HUES6 (cell line): ENCODE measurements at regions not wholly inside any gene's neighbourhood (a gene's known extent, or its start where the extent isn't known, plus 50 kb on each side); places are given as distances from the start of the nearest gene placed in this dataset.

ENCODE experiments used
- H3K27ac ChIP-seq: 2 replicates; pipeline ENCODE4 v1.7.0; 2013; ENCODE audit warnings: low read depth, mild to moderate bottlenecking, low read length, inconsistent platforms
- H3K27me3 ChIP-seq: 2 replicates; pipeline ENCODE4 v1.6.1; 2013; ENCODE audit warnings: low read length; ENCODE audit not compliant: control insufficient read depth, insufficient read depth
- H3K36me3 ChIP-seq: 2 replicates; pipeline ENCODE4 v1.6.1; 2013; ENCODE audit warnings: low read length; ENCODE audit not compliant: control insufficient read depth, insufficient read depth
- H3K4me1 ChIP-seq: 2 replicates; pipeline ENCODE4 v1.6.1; 2013; ENCODE audit warnings: low read length; ENCODE audit not compliant: control insufficient read depth, insufficient read depth
- H3K4me3 ChIP-seq: 2 replicates; pipeline ENCODE4 v1.5.1; 2013; ENCODE audit warnings: low read depth, low read length
- H3K9ac ChIP-seq: one replicate; pipeline ENCODE4 v1.6.1; 2013; ENCODE audit warnings: mild to moderate bottlenecking, low read length
- H3K9me3 ChIP-seq: 2 replicates; pipeline ENCODE4 v1.6.1; 2013; ENCODE audit warnings: low read depth, low read length; ENCODE audit not compliant: control insufficient read depth, insufficient read depth

DNA sequence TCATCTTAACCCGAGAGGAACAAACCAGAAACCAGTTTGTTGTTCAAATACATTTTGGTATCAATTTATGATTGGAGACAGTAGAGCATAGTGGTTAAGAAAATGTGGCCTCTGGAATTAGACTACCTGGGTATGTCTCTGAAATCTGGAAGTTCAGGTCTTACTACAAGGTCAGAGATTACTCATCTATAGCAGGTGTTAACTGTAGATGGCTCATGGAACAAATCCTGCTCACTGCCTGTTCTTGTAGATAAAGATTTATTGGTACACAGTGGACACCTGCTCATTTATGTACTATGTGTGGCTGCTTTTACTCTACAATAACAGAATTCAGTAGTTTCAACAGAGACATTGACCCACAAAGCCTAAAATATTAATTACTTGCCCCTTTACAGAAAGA, 413.3 kb downstream of the CNTN6 start:
- Histone ChIP-seq H3K27ac (no peak overlapping the region), H3K27me3 (no peaks in the 10 kb centered on the region), H3K4me1 (peaks cover 44% of the 10 kb centered on the region), H3K9me3 (no peaks in the 10 kb centered on the region), H3K36me3 (no peaks in the 10 kb centered on the region), H3K4me3 (peak overlapping the region; percentile 27), H3K9ac (no peak overlapping the region)

DNA sequence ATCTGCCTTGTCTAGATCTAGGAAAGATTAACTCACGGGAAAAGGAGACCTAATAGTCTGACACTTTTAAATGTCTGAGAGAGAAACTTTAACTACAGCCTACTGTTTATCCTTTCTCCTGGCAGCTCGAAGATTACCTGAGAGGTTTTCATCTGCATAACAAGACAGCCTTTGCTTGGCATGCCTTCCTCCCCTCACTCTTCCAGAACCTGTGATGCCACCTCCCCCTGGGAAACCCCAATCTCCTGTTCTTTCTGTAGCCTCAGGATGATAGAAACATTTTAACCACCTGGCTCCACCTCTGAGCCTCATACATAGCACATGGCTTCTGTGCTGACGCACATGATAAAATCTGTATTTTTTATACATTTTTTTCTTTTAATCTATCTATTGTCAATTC, 420.8 kb downstream of the CNTN6 start:
- no peaks in the 10 kb centered on the region for H3K36me3 ChIP-seq
- H3K9me3 ChIP-seq, result no peaks in the 10 kb centered on the region
- H3K4me1 ChIP-seq, result peaks cover 7% of the 10 kb centered on the region; the same call in 1 of the 2 replicates
- H3K9ac ChIP-seq, result no peak overlapping the region
- H3K4me3 ChIP-seq, result no peak overlapping the region
- no peak overlapping the region for H3K27ac ChIP-seq
- H3K27me3 ChIP-seq, result no peaks in the 10 kb centered on the region

GRCh38 chr3:1515882-1516281, 423.1 kb downstream of the CNTN6 start:
- H3K4me3 ChIP-seq, result no peak overlapping the region
- no peak overlapping the region for H3K27ac ChIP-seq
- no peaks in the 10 kb centered on the region for H3K36me3 ChIP-seq
- peaks cover 7% of the 10 kb centered on the region; the same call in 1 of the 2 replicates for H3K4me1 ChIP-seq
- no peak overlapping the region for H3K9ac ChIP-seq
- H3K9me3 ChIP-seq, result no peaks in the 10 kb centered on the region
- no peaks in the 10 kb centered on the region for H3K27me3 ChIP-seq

DNA sequence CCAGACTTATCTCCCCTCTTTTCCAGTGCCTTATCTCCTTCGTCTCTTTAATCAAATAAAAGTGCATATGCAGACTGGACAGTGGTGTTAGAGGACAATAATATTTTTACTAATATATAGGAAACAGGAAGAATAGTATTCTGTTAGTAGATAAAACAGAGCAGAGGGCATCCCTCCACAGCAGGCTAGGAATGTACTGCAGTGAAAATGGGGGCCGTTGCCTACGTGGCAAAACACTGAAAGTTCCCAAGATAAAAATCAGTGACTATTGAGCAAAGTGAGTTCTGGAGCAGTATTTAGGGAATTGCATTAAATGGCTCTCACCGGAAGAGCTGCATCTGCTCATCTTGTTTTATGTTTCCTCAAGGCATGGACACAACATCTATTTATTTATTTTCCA, 435.0 kb downstream of the CNTN6 start:
- no peak overlapping the region for H3K4me3 ChIP-seq
- H3K36me3 ChIP-seq, result no peaks in the 10 kb centered on the region
- no peak overlapping the region for H3K27ac ChIP-seq
- no peaks in the 10 kb centered on the region for H3K4me1 ChIP-seq
- no peaks in the 10 kb centered on the region for H3K27me3 ChIP-seq
- H3K9ac ChIP-seq, result no peak overlapping the region
- no peaks in the 10 kb centered on the region for H3K9me3 ChIP-seq

DNA sequence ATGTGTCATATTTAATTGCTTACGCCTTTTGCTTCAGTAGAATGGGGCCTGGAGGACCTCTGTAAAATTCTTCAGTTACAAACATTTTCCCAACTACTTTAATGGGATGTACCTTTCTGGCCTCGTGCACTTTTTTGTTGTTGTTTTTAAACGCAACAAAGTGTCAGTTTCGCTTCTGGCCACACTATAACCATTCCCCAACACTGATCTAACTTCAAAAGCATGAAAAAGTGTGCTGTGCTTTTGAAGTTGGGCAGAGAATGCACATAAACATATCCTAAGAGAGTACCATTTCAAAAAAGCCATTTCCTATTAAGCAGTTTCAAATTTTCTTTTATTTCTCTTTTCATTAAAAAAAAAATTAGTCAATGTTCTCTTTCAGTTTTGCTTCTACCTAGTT, 435.8 kb downstream of the CNTN6 start:
- no peaks in the 10 kb centered on the region for H3K27me3 ChIP-seq
- H3K9me3 ChIP-seq, result no peaks in the 10 kb centered on the region
- no peak overlapping the region for H3K4me3 ChIP-seq
- H3K9ac ChIP-seq, result no peak overlapping the region
- no peaks in the 10 kb centered on the region for H3K4me1 ChIP-seq
- no peak overlapping the region for H3K27ac ChIP-seq
- no peaks in the 10 kb centered on the region for H3K36me3 ChIP-seq

GRCh38 chr3:1529676-1530075, 436.9 kb downstream of the CNTN6 start:
- no peak overlapping the region for H3K4me3 ChIP-seq
- no peaks in the 10 kb centered on the region for H3K9me3 ChIP-seq
- no peaks in the 10 kb centered on the region for H3K36me3 ChIP-seq
- H3K27me3 ChIP-seq, result no peaks in the 10 kb centered on the region
- H3K9ac ChIP-seq, result no peak overlapping the region
- H3K27ac ChIP-seq, result no peak overlapping the region
- no peaks in the 10 kb centered on the region for H3K4me1 ChIP-seq

GRCh38 chr3:1531981-1532380, 439.2 kb downstream of the CNTN6 start:
- Histone ChIP-seq H3K9ac (no peak overlapping the region), H3K27me3 (no peaks in the 10 kb centered on the region), H3K36me3 (no peaks in the 10 kb centered on the region), H3K4me1 (no peaks in the 10 kb centered on the region), H3K9me3 (peaks cover 8% of the 10 kb centered on the region), H3K4me3 (no peak overlapping the region), H3K27ac (no peak overlapping the region)

GRCh38 chr3:1532935-1533606, 440.2 kb downstream of the CNTN6 start:
- Histone ChIP-seq H3K27me3 (no peaks in the 10 kb centered on the region), H3K9me3 (peaks cover 16% of the 10 kb centered on the region), H3K27ac (no peak overlapping the region), H3K4me1 (no peaks in the 10 kb centered on the region), H3K9ac (no peak overlapping the region), H3K4me3 (no peak overlapping the region), H3K36me3 (no peaks in the 10 kb centered on the region)

GRCh38 chr3:1533763-1534162, 440.9 kb downstream of the CNTN6 start:
- Histone ChIP-seq H3K27ac (no peak overlapping the region), H3K4me3 (no peak overlapping the region)

DNA sequence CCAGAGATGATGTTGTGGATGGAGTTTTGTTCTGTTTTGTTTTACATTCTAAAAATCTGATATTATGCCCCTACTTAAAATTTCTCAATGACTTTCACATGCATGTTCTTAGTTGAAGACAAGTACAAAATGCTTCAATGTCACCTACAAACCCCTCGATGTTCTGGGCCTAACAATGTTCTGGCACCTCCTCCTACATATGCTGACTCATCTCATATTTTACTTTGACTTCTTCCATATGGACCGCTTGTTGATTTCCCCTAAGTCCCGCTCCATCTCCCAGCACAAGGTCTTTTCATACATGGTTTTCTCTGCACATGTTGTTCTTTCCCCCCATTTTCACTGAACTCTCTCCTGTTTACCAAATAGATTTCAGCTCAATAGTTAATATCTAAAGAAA, 441.4 kb downstream of the CNTN6 start:
- Histone ChIP-seq H3K27ac (no peak overlapping the region), H3K4me3 (no peak overlapping the region), H3K27me3 (no peaks in the 10 kb centered on the region), H3K9ac (no peak overlapping the region), H3K9me3 (peaks cover 16% of the 10 kb centered on the region), H3K36me3 (no peaks in the 10 kb centered on the region), H3K4me1 (no peaks in the 10 kb centered on the region)

More at GRCh38 chr3:1533763-1534162, 440.9 kb downstream of the CNTN6 start:
- Histone ChIP-seq H3K4me1 (no peaks in the 10 kb centered on the region), H3K9ac (no peak overlapping the region), H3K9me3 (peaks cover 16% of the 10 kb centered on the region), H3K27me3 (no peaks in the 10 kb centered on the region), H3K36me3 (no peaks in the 10 kb centered on the region)

DNA sequence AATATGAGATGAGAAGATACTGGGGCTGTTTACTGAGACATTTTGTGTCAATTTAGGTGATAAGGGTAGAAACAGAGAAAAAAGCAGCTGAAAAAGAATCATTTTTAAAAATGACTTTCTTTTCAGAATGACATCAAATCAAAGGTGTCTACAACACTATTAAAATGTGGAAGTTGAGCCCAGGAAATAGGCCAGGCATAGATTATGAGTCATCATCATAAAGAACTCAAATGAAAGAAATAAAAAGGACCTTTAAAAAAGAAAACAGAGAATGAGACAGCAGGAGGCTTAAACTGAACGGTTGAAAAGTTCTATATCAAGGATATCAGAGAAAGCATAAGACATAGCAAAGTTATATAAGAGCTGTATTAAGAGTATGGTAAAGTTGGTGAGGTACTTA, 442.5 kb downstream of the CNTN6 start:
- Histone ChIP-seq H3K27me3 (no peaks in the 10 kb centered on the region), H3K9ac (no peak overlapping the region), H3K27ac (no peak overlapping the region), H3K9me3 (peaks cover 16% of the 10 kb centered on the region), H3K36me3 (no peaks in the 10 kb centered on the region), H3K4me1 (no peaks in the 10 kb centered on the region), H3K4me3 (no peak overlapping the region)
